PC-9 (cell line): ENCODE measurements at regions not wholly inside any gene's neighbourhood (a gene's known extent, or its start where the extent isn't known, plus 50 kb on each side); places are given as distances from the start of the nearest gene placed in this dataset.

ENCODE experiments used
- CTCF ChIP-seq: fragments of 200-600 bp; sonication (generic); conservative IDR thresholded peaks from 2 replicates; pipeline ENCODE4 v1.6.1; 2017; ENCODE audit warnings: mixed run types, antibody characterized with exemption, mild to moderate bottlenecking, moderate library complexity
- EZH2 ChIP-seq: fragments of 200-600 bp; sonication (generic); IDR thresholded peaks from 2 replicates; pipeline ENCODE4 v1.8.0; 2017; ENCODE audit warnings: antibody characterized with exemption, low read depth

GRCh38 chr7:68684246-68684839, 913.9 kb upstream of the AUTS2 start:
- TF ChIP-seq CTCF (no peak), EZH2 (no peak)
